ENCODE measurements at regions not wholly inside any gene's neighbourhood (a gene's known extent, or its start where the extent isn't known, plus 50 kb on each side); places are given as distances from the start of the nearest gene placed in this dataset.
"Not testable (repeated sequence)": the region's sequence is repeated elsewhere in the genome, so short reads cannot be mapped to it uniquely, and the experiment has no call there.

DNA sequence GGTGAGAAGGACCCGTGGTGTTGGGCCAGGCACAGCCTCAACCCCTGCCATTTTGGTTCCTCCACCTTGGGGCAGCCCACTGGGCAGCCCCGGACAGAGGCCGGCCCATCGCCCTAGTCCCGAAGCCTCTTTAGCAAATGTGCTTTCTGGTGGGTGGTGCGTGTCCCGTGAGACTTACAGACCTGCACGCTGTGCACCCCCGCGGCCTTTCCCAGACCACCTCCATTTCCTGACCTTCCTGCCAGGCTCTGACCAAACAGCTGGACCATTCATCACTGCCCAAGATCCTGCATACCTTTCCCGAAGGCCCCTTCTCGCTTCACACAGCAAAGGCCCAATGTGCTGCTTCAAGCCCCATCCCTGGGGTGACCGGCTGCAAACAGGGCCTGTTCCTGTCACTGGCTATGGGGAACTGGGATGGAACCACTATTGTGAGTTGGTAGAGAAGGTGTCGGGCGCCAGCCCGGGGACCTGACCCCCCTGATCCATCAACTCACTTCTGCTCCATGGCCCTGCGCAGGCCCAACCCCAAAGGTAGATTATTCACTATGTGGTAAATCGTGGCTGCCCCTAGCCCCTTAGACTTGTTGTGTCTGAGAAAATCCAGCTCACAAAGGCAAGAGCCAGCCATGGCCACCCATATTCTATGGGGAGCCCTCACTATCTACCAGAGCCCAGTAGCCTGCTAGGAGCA, 341.0 kb downstream of the EIPR1 start:
- DNase-seq (ENCODE audit: low read depth), result no peak

GRCh38 chr2:3035385-3036050, 342.1 kb downstream of the EIPR1 start:
- no peak for DNase-seq (ENCODE audit: low read depth)

GRCh38 chr2:3034856-3035255, 342.8 kb downstream of the EIPR1 start:
- no peak for DNase-seq (ENCODE audit: low read depth)

DNA sequence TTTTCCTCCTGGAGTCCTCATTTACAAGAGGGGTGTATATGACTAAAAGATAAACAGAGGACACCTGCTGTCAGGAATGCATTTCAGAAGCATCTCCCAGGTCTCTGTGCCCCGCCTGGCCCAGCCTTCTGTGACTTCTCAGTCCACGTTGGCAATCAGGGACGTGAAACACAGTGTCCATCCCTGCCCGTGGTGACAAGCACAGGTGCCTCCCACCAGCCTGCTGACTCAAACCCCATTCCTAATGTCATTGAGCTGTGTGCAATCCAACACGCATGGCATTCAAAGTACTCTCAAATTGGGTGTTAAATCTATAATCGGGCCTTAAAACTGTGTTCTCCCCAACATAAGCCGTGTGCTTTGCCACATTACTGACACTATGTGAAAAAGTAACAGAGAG, 343.2 kb downstream of the EIPR1 start:
- no peak for DNase-seq (ENCODE audit: low read depth)

- no peak for DNase-seq (ENCODE audit: low read depth)
Observed at GRCh38 chr2:3033315-3033714, 344.3 kb downstream of the EIPR1 start.

DNA sequence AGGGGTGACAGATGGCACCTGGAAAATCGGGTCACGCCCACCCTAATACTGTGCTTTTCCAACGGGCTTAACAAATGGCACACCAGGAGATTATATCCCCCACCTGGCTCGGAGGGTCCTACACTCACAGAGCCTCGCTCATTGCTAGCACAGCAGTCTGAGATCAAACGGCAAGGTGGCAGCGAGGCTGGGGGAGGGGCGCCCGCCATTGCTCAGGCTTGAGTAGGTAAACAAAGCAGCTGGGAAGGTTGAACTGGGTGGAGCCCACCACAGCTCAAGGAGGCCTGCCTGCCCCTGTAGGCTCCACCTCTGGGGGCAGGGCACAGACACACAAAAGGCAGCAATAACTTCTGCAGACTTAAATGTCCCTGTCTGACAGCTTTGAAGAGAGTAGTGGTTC, 346.8 kb downstream of the EIPR1 start:
- DNase-seq (ENCODE audit: low read depth), result not testable (repeated sequence)

DNA sequence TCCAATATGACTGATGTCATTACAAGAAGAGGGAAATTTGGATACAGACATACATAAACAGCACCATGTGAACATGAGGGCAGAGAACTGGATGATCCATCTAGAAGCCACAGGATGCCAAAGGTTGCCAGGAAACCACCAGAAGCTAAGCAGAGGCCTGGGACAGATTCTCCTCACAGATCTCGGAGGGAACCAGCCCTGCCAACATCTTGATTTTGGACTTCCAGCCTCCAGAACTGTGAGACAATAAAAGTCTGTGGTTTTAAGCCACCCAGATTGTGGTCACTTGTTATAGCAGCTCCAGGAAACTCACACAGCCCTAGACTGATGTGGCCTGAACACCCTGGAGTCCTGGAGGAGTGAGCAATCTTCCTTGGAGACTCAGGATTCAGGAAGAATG, 351.6 kb downstream of the EIPR1 start:
- DNase-seq (ENCODE audit: low read depth), result no peak

DNA sequence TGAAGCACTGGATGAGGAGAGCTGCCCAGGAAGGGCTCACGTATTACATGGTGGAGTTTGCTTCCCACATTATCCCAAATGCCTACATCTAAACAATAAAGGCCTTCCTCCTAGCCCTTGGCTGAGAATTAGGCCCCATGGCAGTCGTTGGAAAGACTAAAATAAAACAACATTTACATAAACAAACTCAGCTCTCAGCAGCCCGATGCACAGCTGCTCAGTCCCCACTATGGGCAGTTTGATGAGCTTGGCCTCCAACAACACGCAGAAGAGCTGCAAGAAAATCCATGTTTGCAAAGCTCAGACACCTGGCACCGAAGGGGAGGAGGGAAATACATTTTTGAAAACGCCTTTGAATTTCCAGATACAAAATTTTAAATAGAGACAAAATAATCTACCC, 352.4 kb downstream of the EIPR1 start:
- DNase-seq (ENCODE audit: low read depth), result no peak

DNA sequence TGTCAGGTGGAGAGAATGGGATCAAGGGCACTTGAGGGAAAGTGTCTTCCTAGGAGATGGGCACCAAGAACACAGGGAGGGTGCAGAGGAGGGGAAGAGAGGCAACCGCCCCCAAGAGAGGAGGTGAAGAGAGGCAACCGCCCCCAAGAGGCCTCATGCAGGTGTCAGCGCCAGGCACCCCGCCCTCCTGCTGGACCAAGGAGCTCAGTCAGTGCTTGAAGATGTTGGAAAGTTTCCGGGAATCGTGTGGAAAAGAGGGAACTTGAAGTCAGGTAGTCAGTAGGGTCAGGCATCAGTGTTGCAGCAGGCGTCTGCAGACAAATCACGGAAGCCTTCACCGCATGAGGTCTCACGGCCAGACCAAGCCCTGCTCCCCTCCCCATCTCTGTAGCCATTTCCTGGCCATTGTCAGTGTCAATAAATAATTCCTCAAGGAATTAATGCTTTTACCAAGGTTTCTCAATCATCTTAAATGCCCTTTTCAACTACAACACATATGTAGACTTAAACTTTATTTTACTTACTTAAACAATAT, 353.1 kb downstream of the EIPR1 start:
- no peak for DNase-seq (ENCODE audit: low read depth)

- DNase-seq (ENCODE audit: low read depth), result no peak
Observed at GRCh38 chr2:3023531-3023930, 354.1 kb downstream of the EIPR1 start.

- DNase-seq (ENCODE audit: low read depth), result no peak
Observed at GRCh38 chr2:3022841-3023372, 354.7 kb downstream of the EIPR1 start.

DNA sequence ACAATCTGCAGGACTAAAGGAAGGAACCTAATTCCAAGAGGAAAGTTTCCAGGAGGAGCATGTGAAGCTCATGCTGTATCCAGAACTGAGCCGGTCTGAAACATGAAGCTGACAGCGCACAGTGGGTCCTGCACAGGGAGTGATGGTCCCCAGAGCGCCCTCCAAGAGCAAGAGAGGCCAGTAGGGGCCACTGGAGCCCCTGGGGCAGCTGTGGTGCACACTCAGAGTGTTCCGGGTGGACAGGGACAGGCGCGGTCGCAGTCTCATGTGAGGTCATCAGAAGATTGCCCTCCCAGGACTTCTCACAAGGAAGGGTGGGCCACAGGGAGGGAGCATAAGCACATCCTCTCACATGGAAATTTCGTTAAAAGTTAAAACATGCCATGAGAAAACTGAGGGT, 355.9 kb downstream of the EIPR1 start:
- no peak for DNase-seq (ENCODE audit: low read depth)

DNA sequence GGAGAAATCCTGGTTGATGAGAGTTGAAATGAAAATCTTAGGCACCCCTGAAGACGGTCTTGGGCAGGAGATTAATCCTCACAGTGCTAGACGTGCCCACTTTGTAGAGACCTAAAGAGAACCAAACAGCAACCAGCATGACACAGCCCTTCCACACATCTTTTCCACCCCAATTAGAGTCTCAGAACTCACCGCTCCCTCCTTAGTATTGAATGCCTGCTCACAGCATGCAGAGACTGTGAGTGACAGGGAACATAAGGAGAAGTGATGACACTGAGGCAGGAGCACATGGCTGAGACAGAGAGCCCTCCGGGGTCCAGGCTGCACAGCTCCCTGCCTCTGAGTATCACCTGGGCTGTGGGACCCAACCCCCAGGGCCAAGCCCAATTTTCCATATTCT, 367.6 kb downstream of the EIPR1 start:
- no peak for DNase-seq (ENCODE audit: low read depth)

DNA sequence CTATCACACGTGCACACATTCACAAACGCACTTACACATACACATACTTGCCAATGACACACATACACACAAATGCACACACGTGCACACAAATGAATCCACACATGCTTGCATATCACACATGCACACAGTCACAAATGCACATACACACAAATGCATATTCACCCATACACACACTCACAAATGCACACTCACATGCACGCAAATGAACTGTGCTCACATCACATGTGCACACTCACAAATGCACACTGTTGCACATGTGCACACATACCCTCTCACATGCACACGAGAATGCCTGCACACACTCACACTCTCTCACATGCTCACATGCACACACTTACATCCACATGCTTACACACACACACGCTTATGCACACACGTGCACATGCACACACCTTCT, 368.1 kb downstream of the EIPR1 start:
- DNase-seq (ENCODE audit: low read depth), result no peak

- DNase-seq (ENCODE audit: low read depth), result no peak
Observed at GRCh38 chr2:3009005-3009404, 368.6 kb downstream of the EIPR1 start.

- DNase-seq (ENCODE audit: low read depth), result no peak
Observed at GRCh38 chr2:3008561-3008960, 369.1 kb downstream of the EIPR1 start.

GRCh38 chr2:3007135-3007534, 370.5 kb downstream of the EIPR1 start:
- no peak for DNase-seq (ENCODE audit: low read depth)

DNA sequence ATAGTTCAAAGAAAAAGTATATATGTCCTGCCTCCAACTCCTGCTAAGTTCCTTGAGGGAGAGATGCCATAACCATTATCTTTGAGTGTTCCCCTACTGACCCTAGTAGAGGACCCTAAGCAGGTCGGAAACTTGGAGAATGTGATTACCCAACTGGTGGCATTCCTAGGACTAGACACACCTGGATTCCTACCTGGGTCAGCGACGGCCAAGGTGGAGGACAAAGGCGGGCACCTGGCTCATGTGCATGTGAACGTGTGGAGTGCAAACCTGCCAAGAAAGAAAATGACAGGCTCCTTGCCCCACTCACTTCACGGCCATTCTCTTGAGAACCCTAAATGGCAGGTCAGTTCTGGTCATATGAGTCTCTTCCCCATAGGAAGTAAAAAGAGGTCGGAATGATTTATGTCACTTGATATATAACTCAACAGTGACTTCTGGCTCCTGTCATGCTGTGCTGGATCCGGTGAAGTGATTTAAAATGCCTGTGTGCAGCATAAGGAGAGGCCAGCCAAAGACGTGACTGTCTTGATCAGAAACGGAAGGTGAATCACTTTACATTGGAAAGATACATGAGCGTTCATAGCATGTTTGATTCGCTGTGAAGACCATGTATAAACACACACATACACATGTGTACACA, 371.6 kb downstream of the EIPR1 start:
- DNase-seq (ENCODE audit: low read depth), result no peak

DNA sequence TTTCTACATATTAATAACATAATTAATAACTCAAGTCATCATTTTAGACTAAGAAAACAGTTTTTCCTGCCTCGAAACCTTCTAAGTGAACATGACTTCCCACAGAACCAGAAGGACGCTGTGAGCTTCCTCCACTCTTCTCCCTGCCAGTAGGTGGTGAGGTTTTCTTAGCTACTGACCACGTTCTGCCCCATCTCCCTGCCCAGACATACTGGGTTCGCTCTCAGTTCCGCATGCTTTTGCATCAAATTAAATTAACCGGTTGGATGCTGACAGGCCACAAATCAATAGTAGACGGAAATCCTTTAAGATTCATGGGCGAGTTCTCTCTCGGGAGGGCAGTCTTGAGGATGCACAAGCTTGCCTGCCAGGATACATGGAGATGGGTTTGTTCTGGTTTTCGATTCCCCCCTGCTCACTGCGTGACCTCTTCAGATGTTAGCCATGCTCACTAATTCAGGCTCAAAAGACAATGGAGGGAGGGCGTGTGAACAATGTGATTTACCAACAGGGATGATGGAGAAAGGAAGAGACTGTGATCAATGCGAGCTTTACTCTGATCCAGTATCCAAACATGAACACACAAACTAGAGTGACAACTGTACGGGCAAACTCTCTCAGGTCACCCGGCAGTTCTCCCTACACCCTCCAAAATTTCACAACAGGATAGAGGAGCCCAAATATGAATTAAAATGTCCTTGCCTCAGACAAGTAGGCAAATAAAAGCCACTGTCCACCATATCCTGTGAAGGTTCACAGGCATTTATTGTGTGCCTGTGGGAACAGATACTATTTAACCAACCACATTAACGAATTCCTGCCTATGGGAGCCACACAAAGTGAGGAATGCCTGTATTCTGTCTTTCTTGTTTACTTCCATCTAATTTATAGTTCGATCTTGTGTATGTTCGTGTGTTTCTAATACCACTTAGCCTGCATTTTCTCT, 375.7 kb downstream of the EIPR1 start:
- no peak for DNase-seq (ENCODE audit: low read depth)

DNA sequence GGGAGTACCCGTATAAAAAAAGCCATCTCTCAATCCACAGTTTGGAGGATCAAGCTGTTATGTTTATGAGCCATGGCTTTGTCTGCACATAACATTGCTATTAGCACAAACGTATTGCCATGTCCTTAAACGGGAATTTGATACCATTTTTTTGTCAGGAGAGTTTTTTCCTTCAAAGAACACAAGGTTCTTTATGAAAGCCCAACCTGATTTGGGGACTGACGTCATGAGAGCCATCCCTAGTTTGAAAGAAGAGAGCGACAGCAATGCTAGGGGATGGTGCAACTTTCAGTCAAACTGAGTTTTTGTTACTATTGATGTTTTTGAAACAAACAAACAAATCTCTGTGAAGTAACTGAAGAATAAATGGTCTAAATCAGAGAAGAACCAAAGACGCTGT, 376.6 kb downstream of the EIPR1 start:
- no peak for DNase-seq (ENCODE audit: low read depth)

GRCh38 chr2:3000125-3000524, 377.5 kb downstream of the EIPR1 start:
- DNase-seq (ENCODE audit: low read depth), result no peak

DNA sequence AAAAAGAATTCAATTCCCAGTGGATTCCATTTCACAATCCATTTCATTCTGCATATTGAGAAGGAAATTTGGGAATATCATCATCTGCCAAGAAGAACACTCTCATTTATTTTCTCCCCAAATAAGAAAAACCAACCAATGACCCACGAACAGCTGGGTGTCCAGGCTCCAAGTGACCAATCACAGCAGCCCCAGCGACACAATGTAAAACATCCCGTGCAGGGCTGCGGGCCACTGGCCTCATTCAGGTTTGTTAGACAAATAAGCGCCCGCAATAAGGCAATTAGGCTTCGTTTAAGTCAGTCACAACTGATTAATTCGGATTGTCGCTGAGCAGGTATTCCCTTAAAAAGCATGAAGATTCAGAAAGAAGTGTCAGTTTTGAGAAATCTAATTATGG, 378.6 kb downstream of the EIPR1 start:
- DNase-seq (ENCODE audit: low read depth), result no peak
